HG03064 (cell line): ENCODE measurements at regions not wholly inside any gene's neighbourhood (a gene's known extent, or its start where the extent isn't known, plus 50 kb on each side); places are given as distances from the start of the nearest gene placed in this dataset.

Experiments
- ATAC-seq: cut with Tn5 transposase; IDR thresholded peaks from one replicate; pipeline ENCODE4 v1.9.1; 2021; ENCODE audit warnings: low read depth; ENCODE audit not compliant: unreplicated experiment

- ATAC-seq = no peak
These were observed 216.3 kb downstream of the TEX36 start for GRCh38 chr10:125466685-125467084.

GRCh38 chr10:125462845-125463244, 220.1 kb downstream of the TEX36 start:
- ATAC-seq = no peak

- no peak for ATAC-seq
These were observed 222.6 kb downstream of the TEX36 start for GRCh38 chr10:125460326-125460725.

GRCh38 chr10:125457406-125457805, 225.6 kb downstream of the TEX36 start:
- ATAC-seq = no peak

GRCh38 chr10:125455855-125456254, 227.1 kb downstream of the TEX36 start:
- no peak for ATAC-seq

- no peak for ATAC-seq
These were observed 227.5 kb downstream of the TEX36 start for GRCh38 chr10:125455431-125455830.

- ATAC-seq = no peak
These were observed 231.6 kb downstream of the TEX36 start for GRCh38 chr10:125451319-125451718.

- ATAC-seq = no peak
These were observed 232.7 kb downstream of the TEX36 start for GRCh38 chr10:125450218-125450617.

GRCh38 chr10:125449571-125449970, 233.4 kb downstream of the TEX36 start:
- no peak for ATAC-seq

GRCh38 chr10:125448596-125448995, 234.4 kb downstream of the TEX36 start:
- ATAC-seq = no peak

- ATAC-seq = no peak
These were observed 238.2 kb downstream of the TEX36 start for GRCh38 chr10:125444790-125445189.

- no peak for ATAC-seq
These were observed 240.0 kb downstream of the TEX36 start for GRCh38 chr10:125442856-125443540.

GRCh38 chr10:125441151-125441550, 241.8 kb downstream of the TEX36 start:
- ATAC-seq = no peak

- ATAC-seq = no peak
These were observed 251.8 kb downstream of the TEX36 start for GRCh38 chr10:125431149-125431548.

- ATAC-seq = no peak
These were observed 254.9 kb downstream of the TEX36 start for GRCh38 chr10:125428054-125428453.

GRCh38 chr10:125424191-125424847, 258.6 kb downstream of the TEX36 start:
- no peak for ATAC-seq

- ATAC-seq = no peak
These were observed 259.4 kb downstream of the TEX36 start for GRCh38 chr10:125423569-125423968.

- no peak for ATAC-seq
These were observed 259.5 kb upstream of the CTBP2 start for GRCh38 chr10:125419831-125420230.

GRCh38 chr10:125419146-125419545, 258.8 kb upstream of the CTBP2 start:
- no peak for ATAC-seq

- ATAC-seq = no peak
These were observed 257.2 kb upstream of the CTBP2 start for GRCh38 chr10:125417605-125418004.

- no peak for ATAC-seq
These were observed 255.6 kb upstream of the CTBP2 start for GRCh38 chr10:125415964-125416363.

GRCh38 chr10:125415006-125415633, 254.8 kb upstream of the CTBP2 start:
- no peak for ATAC-seq
